Stromal cell of bone marrow (primary cell): ENCODE measurements at regions not wholly inside any gene's neighbourhood (a gene's known extent, or its start where the extent isn't known, plus 50 kb on each side); places are given as distances from the start of the nearest gene placed in this dataset.
"Not testable (repeated sequence)": the region's sequence is repeated elsewhere in the genome, so short reads cannot be mapped to it uniquely, and the experiment has no call there.

ENCODE experiments used
- DNase-seq: peaks from one replicate; pipeline ENCODE4 v3.0.0-alpha.2; 2012; ENCODE audit warnings: low read depth

- no peak for DNase-seq
These were observed 572.3 kb downstream of the MATN1 start for GRCh38 chr1:30151119-30151518.

GRCh38 chr1:30149226-30149625, 574.2 kb downstream of the MATN1 start:
- no peak for DNase-seq

GRCh38 chr1:30148676-30149075, 574.7 kb downstream of the MATN1 start:
- no peak for DNase-seq

- no peak for DNase-seq
These were observed 576.2 kb downstream of the MATN1 start for GRCh38 chr1:30147188-30147587.

GRCh38 chr1:30146448-30146847, 576.9 kb downstream of the MATN1 start:
- DNase-seq, result no peak

GRCh38 chr1:30145723-30146303, 577.6 kb downstream of the MATN1 start:
- DNase-seq, result no peak

- DNase-seq, result no peak
These were observed 578.6 kb downstream of the MATN1 start for GRCh38 chr1:30144831-30145230.

- no peak for DNase-seq
These were observed 579.9 kb downstream of the MATN1 start for GRCh38 chr1:30143517-30143916.

- no peak for DNase-seq
These were observed 582.8 kb downstream of the MATN1 start for GRCh38 chr1:30140566-30140965.

GRCh38 chr1:30138891-30139290, 584.5 kb downstream of the MATN1 start:
- no peak for DNase-seq

GRCh38 chr1:30137001-30137400, 586.4 kb downstream of the MATN1 start:
- DNase-seq, result no peak

GRCh38 chr1:30135698-30136097, 587.7 kb downstream of the MATN1 start:
- DNase-seq, result no peak

GRCh38 chr1:30134466-30135217, 588.7 kb downstream of the MATN1 start:
- DNase-seq, result no peak

- no peak for DNase-seq
These were observed 589.9 kb downstream of the MATN1 start for GRCh38 chr1:30133414-30134055.

GRCh38 chr1:30132602-30133286, 590.6 kb downstream of the MATN1 start:
- no peak for DNase-seq

GRCh38 chr1:30130566-30130965, 592.8 kb downstream of the MATN1 start:
- DNase-seq, result not testable (repeated sequence)

GRCh38 chr1:30130099-30130498, 593.3 kb downstream of the MATN1 start:
- no peak for DNase-seq

- DNase-seq, result no peak
These were observed 593.8 kb downstream of the MATN1 start for GRCh38 chr1:30129421-30130055.

- no peak for DNase-seq
These were observed 594.4 kb downstream of the MATN1 start for GRCh38 chr1:30129001-30129408.

- DNase-seq, result no peak
These were observed 596.5 kb downstream of the MATN1 start for GRCh38 chr1:30126848-30127247.

- DNase-seq, result no peak
These were observed 597.6 kb downstream of the MATN1 start for GRCh38 chr1:30125821-30126170.

- DNase-seq, result no peak
These were observed 598.2 kb downstream of the MATN1 start for GRCh38 chr1:30125021-30125820.
